Lung (tissue), 11 donors: ENCODE measurements at regions not wholly inside any gene's neighbourhood (a gene's known extent, or its start where the extent isn't known, plus 50 kb on each side); places are given as distances from the start of the nearest gene placed in this dataset.

ENCODE experiments used
- ATAC-seq: fragments of 200-7000 bp; cut with Tn5 transposase; one replicate; pipeline ENCODE4 v1.9.1; 2020; ENCODE audit warnings: moderate number of reproducible peaks; ENCODE audit not compliant: insufficient read depth, low FRiP score
- DNase-seq, 3 donors: peaks; one replicate each; pipeline ENCODE4 v3.0.0-alpha.2; 2013 to 2017
- H3K27ac ChIP-seq, 2 donors: one replicate each; pipeline ENCODE4 v1.5.1; 2013; ENCODE audit warnings: mild to moderate bottlenecking in 2 of 2, moderate library complexity in 2 of 2, control low read depth in 1 of 2, inconsistent platforms in 1 of 2, low read depth in 1 of 2, low read length in 1 of 2
- H3K27me3 ChIP-seq, 3 donors: one replicate each; pipeline ENCODE4 v1.5.1; 2013; ENCODE audit warnings: low read length in 2 of 3; ENCODE audit not compliant: control insufficient read depth in 3 of 3, insufficient read depth in 3 of 3
- H3K36me3 ChIP-seq, 4 donors: one replicate each; pipeline ENCODE4 v1.5.1; 2013; ENCODE audit warnings: low read length in 4 of 4, mild to moderate bottlenecking in 1 of 4, moderate library complexity in 1 of 4; ENCODE audit not compliant: control insufficient read depth in 4 of 4, insufficient read depth in 4 of 4
- H3K4me1 ChIP-seq, 5 donors: one replicate each; pipeline ENCODE4 v1.5.1; 2013; ENCODE audit warnings: low read length in 5 of 5, mild to moderate bottlenecking in 2 of 5, moderate library complexity in 1 of 5; ENCODE audit not compliant: control insufficient read depth in 5 of 5, insufficient read depth in 5 of 5
- H3K4me3 ChIP-seq: one replicate; pipeline ENCODE4 v1.5.1; 2013; ENCODE audit warnings: mild to moderate bottlenecking, control low read depth, moderate library complexity
- H3K9ac ChIP-seq, 2 donors: one replicate each; pipeline ENCODE4 v1.5.1; 2013; ENCODE audit warnings: low read length in 2 of 2, control low read depth in 1 of 2; ENCODE audit not compliant: insufficient read depth in 1 of 2
- H3K9me3 ChIP-seq, 4 donors: one replicate each; pipeline ENCODE4 v1.5.1; 2013; ENCODE audit warnings: low read length in 3 of 4, mild to moderate bottlenecking in 1 of 4, moderate library complexity in 1 of 4; ENCODE audit not compliant: control insufficient read depth in 4 of 4, insufficient read depth in 3 of 4
- CTCF ChIP-seq: IDR thresholded peaks from 2 replicates; pipeline ENCODE4 v1.5.1; 2012; ENCODE audit warnings: mild to moderate bottlenecking; ENCODE audit errors: control extremely low read depth, extremely low read depth
- WGBS, 2 donors: extraction: QIAGEN DNeasy Blood & Tissue Kit; methylation state at CpG; one replicate each; pipeline ENCODE4 v1.1.7; 2013; 5-methylcytosine and 5-hydroxymethylcytosine counted together
- donor health status: control.
- donor health status: control.
- donor health status: Bipolar disorder and iron deficiency.
- donor health status: healthy.
- donor health status: DM: yes; HTN: yes; CAD: no.

GRCh38 chr17:79314617-79315357, 240.2 kb downstream of the ENGASE start:
- no peak for DNase-seq
- Histone ChIP-seq H3K27ac (no peak overlapping the region), H3K9ac (no peak overlapping the region), H3K27me3 (peaks cover 0 to 43% (median 10%) of the 10 kb centered on the region in 3 donors), H3K4me1 (no peaks in the 10 kb centered on the region), H3K4me3 (no peak overlapping the region), H3K9me3 (no peaks in the 10 kb centered on the region), H3K36me3 (no peaks in the 10 kb centered on the region)
- WGBS, 2 donors = 67 to 79% methylated on average over 13 of the region's 13 CpGs
- ATAC-seq = no peak
- TF ChIP-seq CTCF = no peak

GRCh38 chr17:79311373-79311772, 236.7 kb downstream of the ENGASE start:
- no peak for DNase-seq
- WGBS, 2 donors = 86 to 91% methylated on average over 4 of the region's 4 CpGs
- H3K27me3 ChIP-seq = peaks cover 0 to 34% (median 10%) of the 10 kb centered on the region in 3 donors

GRCh38 chr17:79306424-79307318, 232.0 kb downstream of the ENGASE start:
- peaks cover 0 to 11% (median 2%) of the 10 kb centered on the region in 3 donors for H3K27me3 ChIP-seq
- ATAC-seq = no peak

More at GRCh38 chr17:79311373-79311772, 236.7 kb downstream of the ENGASE start:
- Histone ChIP-seq H3K9me3 (no peaks in the 10 kb centered on the region), H3K36me3 (no peaks in the 10 kb centered on the region), H3K4me1 (peaks cover 0 to 2% (median 0%) of the 10 kb centered on the region in 5 donors), H3K4me3 (no peak overlapping the region), H3K27ac (no peak overlapping the region), H3K9ac (no peak overlapping the region)
- no peak for ATAC-seq
- TF ChIP-seq CTCF = no peak

More at GRCh38 chr17:79306424-79307318, 232.0 kb downstream of the ENGASE start:
- Histone ChIP-seq H3K27ac (no peak overlapping the region), H3K9me3 (peaks cover 0 to 3% (median 0%) of the 10 kb centered on the region in 4 donors), H3K4me3 (no peak overlapping the region), H3K9ac (no peak overlapping the region), H3K36me3 (no peaks in the 10 kb centered on the region), H3K4me1 (peaks cover 0 to 9% (median 0%) of the 10 kb centered on the region in 5 donors)
- no peak for TF ChIP-seq CTCF
- WGBS, 2 donors = 53 to 73% methylated on average over 26 of the region's 26 CpGs
- DNase-seq = peak in 1 of 3 donors; percentile 25
